ENCODE measurements at regions not wholly inside any gene's neighbourhood (a gene's known extent, or its start where the extent isn't known, plus 50 kb on each side); places are given as distances from the start of the nearest gene placed in this dataset.

GRCh38 chr18:41655074-41655473 is 300.0 kb upstream of the PIK3C3 start:
- no peak for FAIRE-seq

GRCh38 chr18:41647914-41648313 is 307.1 kb upstream of the PIK3C3 start:
- TF ChIP-seq CTCF (IDR thresholded peaks at IDR 0.05; ENCODE audit: borderline replicate concordance, extremely low read depth, insufficient read depth): no peak
- Histone ChIP-seq H3K4me3 (ENCODE audit: low read length in 3 of 3) (no peak overlapping the region), H3K9ac (ENCODE audit: low read length in 3 of 3) (no peak overlapping the region), H3K9me3 (ENCODE audit: control insufficient read depth in 2 of 3, insufficient read depth in 1 of 3, low read length in 3 of 3) (no peaks in the 10 kb centered on the region), H3K36me3 (ENCODE audit: control insufficient read depth in 2 of 3, insufficient read depth in 3 of 3, low read length in 3 of 3) (no peaks in the 10 kb centered on the region), H3K27me3 (ENCODE audit: control insufficient read depth, insufficient read depth, low read length) (no peaks in the 10 kb centered on the region), H3K4me1 (ENCODE audit: control insufficient read depth in 2 of 3, insufficient read depth in 2 of 3, low read depth in 1 of 3, low read length in 3 of 3) (no peaks in the 10 kb centered on the region), H3K27ac (ENCODE audit: low read depth in 2 of 2, low read length in 2 of 2) (no peak overlapping the region)
- intact Hi-C loops (cut with DNase I): no loop called here
- FAIRE-seq: no peak
- DNase-seq: no peak

More at GRCh38 chr18:41655074-41655473, 300.0 kb upstream of the PIK3C3 start:
- no peaks in the 10 kb centered on the region for H3K36me3 ChIP-seq (ENCODE audit: control insufficient read depth in 2 of 3, insufficient read depth in 3 of 3, low read length in 3 of 3)
- no peak overlapping the region for H3K4me3 ChIP-seq (ENCODE audit: low read length in 3 of 3)
- no peak overlapping the region for H3K9ac ChIP-seq (ENCODE audit: low read length in 3 of 3)
- DNase-seq: no peak
- no peak for TF ChIP-seq CTCF (IDR thresholded peaks at IDR 0.05; ENCODE audit: borderline replicate concordance, extremely low read depth, insufficient read depth)
- no peaks in the 10 kb centered on the region for H3K9me3 ChIP-seq (ENCODE audit: control insufficient read depth in 2 of 3, insufficient read depth in 1 of 3, low read length in 3 of 3)
- H3K27me3 ChIP-seq (ENCODE audit: control insufficient read depth, insufficient read depth, low read length): no peaks in the 10 kb centered on the region
- intact Hi-C loops (cut with DNase I): no loop called here
- no peak overlapping the region for H3K27ac ChIP-seq (ENCODE audit: low read depth in 2 of 2, low read length in 2 of 2)
- no peaks in the 10 kb centered on the region for H3K4me1 ChIP-seq (ENCODE audit: control insufficient read depth in 2 of 3, insufficient read depth in 2 of 3, low read depth in 1 of 3, low read length in 3 of 3)

- TF ChIP-seq CTCF (IDR thresholded peaks at IDR 0.05; ENCODE audit: borderline replicate concordance, extremely low read depth, insufficient read depth): no peak
- H3K27ac ChIP-seq (ENCODE audit: low read depth in 2 of 2, low read length in 2 of 2): no peak overlapping the region
- H3K36me3 ChIP-seq (ENCODE audit: control insufficient read depth in 2 of 3, insufficient read depth in 3 of 3, low read length in 3 of 3): no peaks in the 10 kb centered on the region
- H3K4me1 ChIP-seq (ENCODE audit: control insufficient read depth in 2 of 3, insufficient read depth in 2 of 3, low read depth in 1 of 3, low read length in 3 of 3): no peaks in the 10 kb centered on the region
- no peak overlapping the region for H3K9ac ChIP-seq (ENCODE audit: low read length in 3 of 3)
- H3K27me3 ChIP-seq (ENCODE audit: control insufficient read depth, insufficient read depth, low read length): no peaks in the 10 kb centered on the region
- no peaks in the 10 kb centered on the region for H3K9me3 ChIP-seq (ENCODE audit: control insufficient read depth in 2 of 3, insufficient read depth in 1 of 3, low read length in 3 of 3)
- intact Hi-C loops (cut with DNase I): no loop called here
- H3K4me3 ChIP-seq (ENCODE audit: low read length in 3 of 3): no peak overlapping the region
- DNase-seq (peak in 1 of 5 donors; percentile 29), FAIRE-seq (no peak)
These were observed 308.0 kb upstream of the PIK3C3 start for GRCh38 chr18:41646915-41647620.
